Neural progenitor cell (in vitro differentiated cells): ENCODE measurements at regions not wholly inside any gene's neighbourhood (a gene's known extent, or its start where the extent isn't known, plus 50 kb on each side); places are given as distances from the start of the nearest gene placed in this dataset.

Experiments
- EZH2 ChIP-seq: fragments of 200-600 bp; sonication (generic); IDR thresholded peaks from 2 replicates; pipeline ENCODE4 v1.6.1; 2017; ENCODE audit warnings: antibody characterized with exemption, mild to moderate bottlenecking, moderate library complexity
- EZH2phosphoT487 ChIP-seq: fragments of 200-600 bp; sonication (generic); IDR thresholded peaks from 2 replicates; pipeline ENCODE4 v1.6.1; 2017; ENCODE audit warnings: antibody characterized with exemption
- TF ChIP-seq, protein P1 (sequence below): fragments of 200-600 bp; sonication (generic); IDR thresholded peaks from 2 replicates; pipeline ENCODE4 v1.5.1; 2017; ENCODE audit warnings: antibody characterized with exemption, mild to moderate bottlenecking

DNA sequence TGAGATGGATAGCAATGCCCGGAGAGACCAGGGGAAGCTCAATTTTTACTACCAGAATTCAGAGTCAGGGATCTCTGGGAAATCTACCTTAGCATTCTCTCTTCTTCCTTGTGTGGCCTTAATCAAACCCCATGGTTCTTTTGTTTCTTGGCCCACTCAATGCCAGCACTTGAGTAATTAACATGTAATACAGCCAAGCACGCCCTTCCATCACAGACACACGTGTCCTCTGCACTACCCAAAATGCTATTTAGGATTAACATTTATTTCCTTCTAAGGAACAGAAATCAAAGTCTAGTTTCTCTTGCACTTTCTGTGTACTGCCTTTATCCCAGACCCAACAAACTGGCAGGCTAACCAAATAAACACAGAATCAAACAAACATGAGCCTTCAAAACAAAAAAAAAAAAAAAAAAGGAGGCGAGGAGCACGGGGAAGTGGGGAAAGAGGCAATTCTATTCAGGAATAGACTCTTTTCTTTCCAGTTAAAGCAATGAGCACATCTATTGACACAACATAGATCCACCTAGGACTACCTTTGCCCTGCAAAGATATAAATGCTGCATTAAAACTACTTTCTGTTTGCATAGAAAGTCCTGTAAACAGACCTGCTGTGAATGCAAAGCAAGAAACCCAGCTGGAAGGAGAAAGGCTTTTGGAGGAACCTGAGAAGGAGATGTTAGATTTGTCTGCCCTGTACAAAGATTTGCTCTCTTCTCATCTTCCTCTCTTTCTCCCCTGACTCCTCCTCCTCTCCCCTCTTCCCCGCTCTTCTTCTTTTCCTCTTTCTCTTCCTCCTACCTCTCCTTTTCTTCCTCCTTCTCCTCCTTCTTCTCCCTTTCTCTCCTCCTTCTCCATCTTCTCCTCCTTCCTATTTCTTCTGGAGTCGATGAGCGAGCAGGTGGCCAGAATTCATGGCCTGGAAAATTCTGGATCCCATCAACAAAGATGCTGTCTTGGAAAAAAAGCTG, 294.4 kb downstream of the NPIPA8 start:
- TF ChIP-seq EZH2: no peak
- TF ChIP-seq, protein P1, sequence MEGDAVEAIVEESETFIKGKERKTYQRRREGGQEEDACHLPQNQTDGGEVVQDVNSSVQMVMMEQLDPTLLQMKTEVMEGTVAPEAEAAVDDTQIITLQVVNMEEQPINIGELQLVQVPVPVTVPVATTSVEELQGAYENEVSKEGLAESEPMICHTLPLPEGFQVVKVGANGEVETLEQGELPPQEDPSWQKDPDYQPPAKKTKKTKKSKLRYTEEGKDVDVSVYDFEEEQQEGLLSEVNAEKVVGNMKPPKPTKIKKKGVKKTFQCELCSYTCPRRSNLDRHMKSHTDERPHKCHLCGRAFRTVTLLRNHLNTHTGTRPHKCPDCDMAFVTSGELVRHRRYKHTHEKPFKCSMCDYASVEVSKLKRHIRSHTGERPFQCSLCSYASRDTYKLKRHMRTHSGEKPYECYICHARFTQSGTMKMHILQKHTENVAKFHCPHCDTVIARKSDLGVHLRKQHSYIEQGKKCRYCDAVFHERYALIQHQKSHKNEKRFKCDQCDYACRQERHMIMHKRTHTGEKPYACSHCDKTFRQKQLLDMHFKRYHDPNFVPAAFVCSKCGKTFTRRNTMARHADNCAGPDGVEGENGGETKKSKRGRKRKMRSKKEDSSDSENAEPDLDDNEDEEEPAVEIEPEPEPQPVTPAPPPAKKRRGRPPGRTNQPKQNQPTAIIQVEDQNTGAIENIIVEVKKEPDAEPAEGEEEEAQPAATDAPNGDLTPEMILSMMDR: no peak
- no peak for TF ChIP-seq EZH2phosphoT487
